Keratinocyte (primary cell): ENCODE measurements at regions not wholly inside any gene's neighbourhood (a gene's known extent, or its start where the extent isn't known, plus 50 kb on each side); places are given as distances from the start of the nearest gene placed in this dataset.

ENCODE experiments used
- CTCF ChIP-seq, 3 experiments: IDR thresholded peaks in 1 of 3; conservative IDR thresholded peaks in 1 of 3; optimal IDR thresholded peaks in 1 of 3; 2 replicates in 2 of 3; 3 replicates in 1 of 3; pipeline versions ENCODE3 to v1.5.1; 2011; ENCODE audit warnings: low read length in 3 of 3, mild to moderate bottlenecking in 3 of 3, moderate library complexity in 2 of 3, control low read depth in 1 of 3, inconsistent platforms in 1 of 3; ENCODE audit not compliant: insufficient read depth in 2 of 3; ENCODE audit errors: extremely low read depth in 1 of 3
- EZH2 ChIP-seq: IDR thresholded peaks from one replicate; pipeline ENCODE4 v1.6.1; 2012; ENCODE audit warnings: inconsistent platforms, mild to moderate bottlenecking, low read length, moderate library complexity

GRCh38 chr7:91396-92175 is 100.8 kb upstream of the FAM20C start:
- no peak for TF ChIP-seq CTCF (optimal IDR thresholded peaks at IDR 0.05 in 1 of 3, IDR thresholded peaks at IDR 0.05 in 1 of 3, conservative IDR thresholded peaks at IDR 0.05 in 1 of 3; ENCODE audit: extremely low read depth in 1 of 3, insufficient read depth in 2 of 3, low read length in 3 of 3)
- no peak for TF ChIP-seq EZH2
